WTC11 (cell line): ENCODE measurements at regions not wholly inside any gene's neighbourhood (a gene's known extent, or its start where the extent isn't known, plus 50 kb on each side); places are given as distances from the start of the nearest gene placed in this dataset.

Experiments used
- ATAC-seq: fragments of 200-7000 bp; cut with Tn5 transposase; 2 replicates; pipeline ENCODE4 v1.10.0; 2021; ENCODE audit warnings: mild to moderate bottlenecking, moderate library complexity
- CTCF ChIA-PET: fragments of 300-600 bp; sonication (Branson Sonifier 250); formaldehyde crosslinking; loops from one replicate; lab custom pipeline; 2021; ENCODE audit warnings: antibody characterized with exemption; lab: Charles Lee
- POLR2A ChIA-PET: fragments of 350-600 bp; sonication (Branson Sonifier 250); formaldehyde crosslinking; loops from one replicate; lab custom pipeline; 2021; ENCODE audit warnings: antibody characterized with exemption; lab: Charles Lee
- DNase-seq: peaks from one replicate; pipeline ENCODE4 v3.0.0; 2021; ENCODE audit warnings: low spot score
- H3K27ac Mint-ChIP-seq: 2 replicates; pipeline ENCODE4 v1.8.0; 2021; ENCODE audit warnings: mixed read lengths
- H3K27me3 Mint-ChIP-seq: 2 replicates; pipeline ENCODE4 v1.8.0; 2021; ENCODE audit warnings: low read depth, mild to moderate bottlenecking, moderate library complexity, mixed read lengths
- H3K36me3 Mint-ChIP-seq: 2 replicates; pipeline ENCODE4 v1.8.0; 2021; ENCODE audit warnings: mixed read lengths
- H3K4me1 Mint-ChIP-seq: 2 replicates; pipeline ENCODE4 v1.8.0; 2022; ENCODE audit warnings: mixed read lengths
- H3K4me3 Mint-ChIP-seq: 2 replicates; pipeline ENCODE4 v1.8.0; 2021; ENCODE audit warnings: mild to moderate bottlenecking, moderate library complexity, mixed read lengths
- H3K9me3 Mint-ChIP-seq: 2 replicates; pipeline ENCODE4 v1.8.0; 2021; ENCODE audit warnings: mixed read lengths
- CREB1 ChIP-seq: sonication (generic); formaldehyde crosslinking; IDR thresholded peaks from 2 replicates; pipeline ENCODE4 v1.8.0; 2023; ENCODE audit warnings: mild to moderate bottlenecking, missing genetic modification reagents
- JAZF1 ChIP-seq: fragments of 250-450 bp; sonication (Bioruptor Pico); IDR thresholded peaks from 2 replicates; pipeline ENCODE4 v1.9.0; 2021; ENCODE audit warnings: moderate library complexity, mild to moderate bottlenecking, inconsistent platforms
- MYBL2 ChIP-seq: sonication (generic); formaldehyde crosslinking; IDR thresholded peaks from 2 replicates; pipeline ENCODE4 v1.8.1; 2023; ENCODE audit warnings: mild to moderate bottlenecking, moderate library complexity, missing genetic modification reagents
- PRRX2 ChIP-seq: fragments of 250-450 bp; sonication (Bioruptor Pico); IDR thresholded peaks from 2 replicates; pipeline ENCODE4 v1.8.0; 2021; ENCODE audit warnings: mild to moderate bottlenecking
- RORB ChIP-seq: fragments of 250-450 bp; sonication (Bioruptor Pico); IDR thresholded peaks from 2 replicates; pipeline ENCODE4 v1.9.0; 2021; ENCODE audit warnings: mild to moderate bottlenecking
- SOX15 ChIP-seq: fragments of 250-450 bp; sonication (Bioruptor Pico); IDR thresholded peaks from 2 replicates; pipeline ENCODE4 v1.9.0; 2021; ENCODE audit warnings: mild to moderate bottlenecking
- TEAD4 ChIP-seq: sonication (generic); formaldehyde crosslinking; IDR thresholded peaks from 2 replicates; pipeline ENCODE4 v1.8.0; 2022; ENCODE audit warnings: mild to moderate bottlenecking, missing genetic modification reagents
- TP53 ChIP-seq: sonication (generic); formaldehyde crosslinking; IDR thresholded peaks from 2 replicates; pipeline ENCODE4 v1.8.1; 2023; ENCODE audit warnings: mild to moderate bottlenecking, missing genetic modification reagents
- ZNF219 ChIP-seq: sonication (generic); formaldehyde crosslinking; IDR thresholded peaks from 2 replicates; pipeline ENCODE4 v1.8.0; 2023; ENCODE audit warnings: missing genetic modification reagents, mild to moderate bottlenecking, borderline replicate concordance
- ZNF232 ChIP-seq: sonication (generic); formaldehyde crosslinking; IDR thresholded peaks from 2 replicates; pipeline ENCODE4 v1.8.0; 2022; ENCODE audit warnings: mild to moderate bottlenecking, missing genetic modification reagents
- ZNF317 ChIP-seq: sonication (generic); formaldehyde crosslinking; IDR thresholded peaks from 2 replicates; pipeline ENCODE4 v1.8.1; 2023; ENCODE audit warnings: low read depth, mild to moderate bottlenecking, moderate library complexity, missing genetic modification reagents, borderline replicate concordance
- ZNF396 ChIP-seq: fragments of 250-450 bp; sonication (Bioruptor Pico); IDR thresholded peaks from 2 replicates; pipeline ENCODE4 v1.8.0; 2021; ENCODE audit warnings: mild to moderate bottlenecking, moderate library complexity, borderline replicate concordance
- ZNF671 ChIP-seq: fragments of 250-450 bp; sonication (Bioruptor Pico); IDR thresholded peaks from 2 replicates; pipeline ENCODE4 v1.8.0; 2021; ENCODE audit warnings: mild to moderate bottlenecking
- TF ChIP-seq, protein P1 (sequence below): sonication (generic); formaldehyde crosslinking; IDR thresholded peaks from 2 replicates; pipeline ENCODE4 v1.8.0; 2023; ENCODE audit warnings: missing genetic modification reagents, mild to moderate bottlenecking, borderline replicate concordance
- TF ChIP-seq, protein P2 (sequence below): sonication (generic); formaldehyde crosslinking; IDR thresholded peaks from 2 replicates; pipeline ENCODE4 v1.8.1; 2023; ENCODE audit warnings: mild to moderate bottlenecking, missing genetic modification reagents, borderline replicate concordance
- TF ChIP-seq, protein P3 (sequence below): fragments of 250-450 bp; sonication (Bioruptor Pico); conservative IDR thresholded peaks from 2 replicates; pipeline ENCODE4 v1.9.0; 2021; ENCODE audit warnings: mild to moderate bottlenecking
- TF ChIP-seq, protein P4 (sequence below): sonication (generic); formaldehyde crosslinking; IDR thresholded peaks from 2 replicates; pipeline ENCODE4 v1.8.1; 2023; ENCODE audit warnings: mild to moderate bottlenecking, moderate library complexity, missing genetic modification reagents
- TF ChIP-seq, protein P5 (sequence below): sonication (generic); formaldehyde crosslinking; IDR thresholded peaks from 2 replicates; pipeline ENCODE4 v1.8.1; 2023; ENCODE audit warnings: mild to moderate bottlenecking, missing genetic modification reagents, moderate library complexity
- TF ChIP-seq, protein P6 (sequence below): fragments of 250-450 bp; sonication (Bioruptor Pico); IDR thresholded peaks from 2 replicates; pipeline ENCODE4 v1.9.0; 2021; ENCODE audit warnings: mild to moderate bottlenecking, borderline replicate concordance

DNA sequence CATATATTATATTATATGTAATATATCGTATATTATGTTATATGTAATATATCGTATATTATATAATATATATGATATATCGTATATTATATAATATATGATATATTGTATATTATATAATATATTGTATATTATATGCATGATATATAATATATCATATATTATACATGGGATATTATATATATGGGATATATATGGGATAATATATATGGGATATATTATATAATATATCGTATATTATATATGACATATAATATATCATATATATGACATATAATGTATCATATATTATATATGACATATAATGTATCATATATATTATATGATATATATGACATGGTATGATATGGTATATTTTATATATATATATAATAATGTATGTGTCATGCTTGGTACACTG is 79.5 kb upstream of the CALM2 start (continued):
- TF ChIP-seq, protein P1, sequence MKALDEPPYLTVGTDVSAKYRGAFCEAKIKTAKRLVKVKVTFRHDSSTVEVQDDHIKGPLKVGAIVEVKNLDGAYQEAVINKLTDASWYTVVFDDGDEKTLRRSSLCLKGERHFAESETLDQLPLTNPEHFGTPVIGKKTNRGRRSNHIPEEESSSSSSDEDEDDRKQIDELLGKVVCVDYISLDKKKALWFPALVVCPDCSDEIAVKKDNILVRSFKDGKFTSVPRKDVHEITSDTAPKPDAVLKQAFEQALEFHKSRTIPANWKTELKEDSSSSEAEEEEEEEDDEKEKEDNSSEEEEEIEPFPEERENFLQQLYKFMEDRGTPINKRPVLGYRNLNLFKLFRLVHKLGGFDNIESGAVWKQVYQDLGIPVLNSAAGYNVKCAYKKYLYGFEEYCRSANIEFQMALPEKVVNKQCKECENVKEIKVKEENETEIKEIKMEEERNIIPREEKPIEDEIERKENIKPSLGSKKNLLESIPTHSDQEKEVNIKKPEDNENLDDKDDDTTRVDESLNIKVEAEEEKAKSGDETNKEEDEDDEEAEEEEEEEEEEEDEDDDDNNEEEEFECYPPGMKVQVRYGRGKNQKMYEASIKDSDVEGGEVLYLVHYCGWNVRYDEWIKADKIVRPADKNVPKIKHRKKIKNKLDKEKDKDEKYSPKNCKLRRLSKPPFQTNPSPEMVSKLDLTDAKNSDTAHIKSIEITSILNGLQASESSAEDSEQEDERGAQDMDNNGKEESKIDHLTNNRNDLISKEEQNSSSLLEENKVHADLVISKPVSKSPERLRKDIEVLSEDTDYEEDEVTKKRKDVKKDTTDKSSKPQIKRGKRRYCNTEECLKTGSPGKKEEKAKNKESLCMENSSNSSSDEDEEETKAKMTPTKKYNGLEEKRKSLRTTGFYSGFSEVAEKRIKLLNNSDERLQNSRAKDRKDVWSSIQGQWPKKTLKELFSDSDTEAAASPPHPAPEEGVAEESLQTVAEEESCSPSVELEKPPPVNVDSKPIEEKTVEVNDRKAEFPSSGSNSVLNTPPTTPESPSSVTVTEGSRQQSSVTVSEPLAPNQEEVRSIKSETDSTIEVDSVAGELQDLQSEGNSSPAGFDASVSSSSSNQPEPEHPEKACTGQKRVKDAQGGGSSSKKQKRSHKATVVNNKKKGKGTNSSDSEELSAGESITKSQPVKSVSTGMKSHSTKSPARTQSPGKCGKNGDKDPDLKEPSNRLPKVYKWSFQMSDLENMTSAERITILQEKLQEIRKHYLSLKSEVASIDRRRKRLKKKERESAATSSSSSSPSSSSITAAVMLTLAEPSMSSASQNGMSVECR (CRISPR knock-in tag): no peak
- TF ChIP-seq PRRX2 (no peak), TP53 (CRISPR knock-in tag) (no peak), SOX15 (CRISPR knock-in tag) (no peak), JAZF1 (CRISPR knock-in tag) (no peak), TEAD4 (CRISPR knock-in tag) (no peak), ZNF219 (CRISPR knock-in tag) (no peak), ZNF232 (CRISPR knock-in tag) (no peak)
- TF ChIP-seq, protein P2, sequence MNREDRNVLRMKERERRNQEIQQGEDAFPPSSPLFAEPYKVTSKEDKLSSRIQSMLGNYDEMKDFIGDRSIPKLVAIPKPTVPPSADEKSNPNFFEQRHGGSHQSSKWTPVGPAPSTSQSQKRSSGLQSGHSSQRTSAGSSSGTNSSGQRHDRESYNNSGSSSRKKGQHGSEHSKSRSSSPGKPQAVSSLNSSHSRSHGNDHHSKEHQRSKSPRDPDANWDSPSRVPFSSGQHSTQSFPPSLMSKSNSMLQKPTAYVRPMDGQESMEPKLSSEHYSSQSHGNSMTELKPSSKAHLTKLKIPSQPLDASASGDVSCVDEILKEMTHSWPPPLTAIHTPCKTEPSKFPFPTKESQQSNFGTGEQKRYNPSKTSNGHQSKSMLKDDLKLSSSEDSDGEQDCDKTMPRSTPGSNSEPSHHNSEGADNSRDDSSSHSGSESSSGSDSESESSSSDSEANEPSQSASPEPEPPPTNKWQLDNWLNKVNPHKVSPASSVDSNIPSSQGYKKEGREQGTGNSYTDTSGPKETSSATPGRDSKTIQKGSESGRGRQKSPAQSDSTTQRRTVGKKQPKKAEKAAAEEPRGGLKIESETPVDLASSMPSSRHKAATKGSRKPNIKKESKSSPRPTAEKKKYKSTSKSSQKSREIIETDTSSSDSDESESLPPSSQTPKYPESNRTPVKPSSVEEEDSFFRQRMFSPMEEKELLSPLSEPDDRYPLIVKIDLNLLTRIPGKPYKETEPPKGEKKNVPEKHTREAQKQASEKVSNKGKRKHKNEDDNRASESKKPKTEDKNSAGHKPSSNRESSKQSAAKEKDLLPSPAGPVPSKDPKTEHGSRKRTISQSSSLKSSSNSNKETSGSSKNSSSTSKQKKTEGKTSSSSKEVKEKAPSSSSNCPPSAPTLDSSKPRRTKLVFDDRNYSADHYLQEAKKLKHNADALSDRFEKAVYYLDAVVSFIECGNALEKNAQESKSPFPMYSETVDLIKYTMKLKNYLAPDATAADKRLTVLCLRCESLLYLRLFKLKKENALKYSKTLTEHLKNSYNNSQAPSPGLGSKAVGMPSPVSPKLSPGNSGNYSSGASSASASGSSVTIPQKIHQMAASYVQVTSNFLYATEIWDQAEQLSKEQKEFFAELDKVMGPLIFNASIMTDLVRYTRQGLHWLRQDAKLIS (CRISPR knock-in tag): no peak
- TF ChIP-seq, protein P3, sequence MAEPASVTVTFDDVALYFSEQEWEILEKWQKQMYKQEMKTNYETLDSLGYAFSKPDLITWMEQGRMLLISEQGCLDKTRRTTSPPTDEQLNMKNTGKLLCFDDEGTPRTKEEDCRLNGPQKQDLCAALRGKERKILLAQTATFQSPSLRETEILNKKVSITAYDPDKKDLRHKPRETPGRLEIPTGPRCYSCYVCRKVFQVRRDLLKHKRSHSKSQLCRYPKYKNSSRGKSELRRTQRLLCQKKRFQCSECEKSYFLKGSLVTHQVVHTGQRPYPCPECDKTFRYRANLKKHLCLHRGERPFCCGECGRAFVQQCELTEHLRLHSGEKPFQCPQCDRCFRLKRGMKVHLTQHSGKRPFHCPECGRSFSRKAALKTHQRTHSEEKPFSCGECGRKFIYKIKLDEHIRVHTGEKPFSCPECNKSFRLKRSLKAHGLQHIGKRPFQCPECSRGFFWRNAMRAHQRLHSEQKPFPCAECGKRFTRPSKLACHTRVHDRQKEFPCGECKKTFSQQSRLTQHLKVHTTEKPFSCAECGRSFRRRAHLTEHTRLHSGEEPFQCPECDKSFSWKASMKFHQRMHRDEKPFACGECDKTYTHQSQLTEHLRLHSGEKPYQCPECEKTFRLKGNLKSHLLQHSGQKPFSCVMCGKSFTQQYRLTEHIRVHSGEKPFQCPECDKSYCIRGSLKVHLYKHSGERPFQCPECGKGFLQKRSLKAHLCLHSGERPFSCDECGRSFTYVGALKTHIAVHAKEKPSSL: no peak

DNA sequence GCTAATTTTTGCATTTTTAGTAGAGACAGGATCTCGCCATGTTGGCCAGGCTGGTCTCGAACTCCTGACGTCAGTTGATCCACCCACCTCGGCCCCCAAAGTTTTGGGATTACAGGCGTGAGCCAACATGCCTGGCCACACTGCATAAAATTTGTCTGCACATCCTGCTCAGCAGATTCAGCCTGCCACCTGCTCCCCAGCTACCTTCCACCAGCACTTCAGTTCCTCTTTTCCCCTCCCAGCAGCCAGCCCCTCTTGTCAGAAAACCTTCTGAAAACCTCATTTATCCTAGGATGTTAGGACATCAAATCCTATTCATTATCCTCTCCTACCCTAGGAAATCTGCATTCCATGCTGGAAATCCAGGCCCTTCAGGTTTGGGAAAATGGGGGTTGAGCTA is 78.2 kb upstream of the CALM2 start:
- H3K27ac Mint-ChIP-seq: 0 out of 2 replicates have a peak overlapping the region, but pooled peaks have one; percentile 7
- TF ChIP-seq, protein P4, sequence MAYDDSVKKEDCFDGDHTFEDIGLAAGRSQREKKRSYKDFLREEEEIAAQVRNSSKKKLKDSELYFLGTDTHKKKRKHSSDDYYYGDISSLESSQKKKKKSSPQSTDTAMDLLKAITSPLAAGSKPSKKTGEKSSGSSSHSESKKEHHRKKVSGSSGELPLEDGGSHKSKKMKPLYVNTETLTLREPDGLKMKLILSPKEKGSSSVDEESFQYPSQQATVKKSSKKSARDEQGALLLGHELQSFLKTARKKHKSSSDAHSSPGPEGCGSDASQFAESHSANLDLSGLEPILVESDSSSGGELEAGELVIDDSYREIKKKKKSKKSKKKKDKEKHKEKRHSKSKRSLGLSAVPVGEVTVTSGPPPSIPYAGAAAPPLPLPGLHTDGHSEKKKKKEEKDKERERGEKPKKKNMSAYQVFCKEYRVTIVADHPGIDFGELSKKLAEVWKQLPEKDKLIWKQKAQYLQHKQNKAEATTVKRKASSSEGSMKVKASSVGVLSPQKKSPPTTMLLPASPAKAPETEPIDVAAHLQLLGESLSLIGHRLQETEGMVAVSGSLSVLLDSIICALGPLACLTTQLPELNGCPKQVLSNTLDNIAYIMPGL (CRISPR knock-in tag): no peak
- TF ChIP-seq MYBL2 (CRISPR knock-in tag) (no peak), ZNF219 (CRISPR knock-in tag) (no peak), TP53 (CRISPR knock-in tag) (no peak), ZNF396 (CRISPR knock-in tag) (no peak), CREB1 (CRISPR knock-in tag) (no peak), PRRX2 (no peak), ZNF671 (no peak), ZNF317 (CRISPR knock-in tag) (no peak), JAZF1 (CRISPR knock-in tag) (no peak), RORB (CRISPR knock-in tag) (no peak)
- TF ChIP-seq, protein P5, sequence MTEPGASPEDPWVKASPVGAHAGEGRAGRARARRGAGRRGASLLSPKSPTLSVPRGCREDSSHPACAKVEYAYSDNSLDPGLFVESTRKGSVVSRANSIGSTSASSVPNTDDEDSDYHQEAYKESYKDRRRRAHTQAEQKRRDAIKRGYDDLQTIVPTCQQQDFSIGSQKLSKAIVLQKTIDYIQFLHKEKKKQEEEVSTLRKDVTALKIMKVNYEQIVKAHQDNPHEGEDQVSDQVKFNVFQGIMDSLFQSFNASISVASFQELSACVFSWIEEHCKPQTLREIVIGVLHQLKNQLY (CRISPR knock-in tag): no peak
- TF ChIP-seq, protein P6, sequence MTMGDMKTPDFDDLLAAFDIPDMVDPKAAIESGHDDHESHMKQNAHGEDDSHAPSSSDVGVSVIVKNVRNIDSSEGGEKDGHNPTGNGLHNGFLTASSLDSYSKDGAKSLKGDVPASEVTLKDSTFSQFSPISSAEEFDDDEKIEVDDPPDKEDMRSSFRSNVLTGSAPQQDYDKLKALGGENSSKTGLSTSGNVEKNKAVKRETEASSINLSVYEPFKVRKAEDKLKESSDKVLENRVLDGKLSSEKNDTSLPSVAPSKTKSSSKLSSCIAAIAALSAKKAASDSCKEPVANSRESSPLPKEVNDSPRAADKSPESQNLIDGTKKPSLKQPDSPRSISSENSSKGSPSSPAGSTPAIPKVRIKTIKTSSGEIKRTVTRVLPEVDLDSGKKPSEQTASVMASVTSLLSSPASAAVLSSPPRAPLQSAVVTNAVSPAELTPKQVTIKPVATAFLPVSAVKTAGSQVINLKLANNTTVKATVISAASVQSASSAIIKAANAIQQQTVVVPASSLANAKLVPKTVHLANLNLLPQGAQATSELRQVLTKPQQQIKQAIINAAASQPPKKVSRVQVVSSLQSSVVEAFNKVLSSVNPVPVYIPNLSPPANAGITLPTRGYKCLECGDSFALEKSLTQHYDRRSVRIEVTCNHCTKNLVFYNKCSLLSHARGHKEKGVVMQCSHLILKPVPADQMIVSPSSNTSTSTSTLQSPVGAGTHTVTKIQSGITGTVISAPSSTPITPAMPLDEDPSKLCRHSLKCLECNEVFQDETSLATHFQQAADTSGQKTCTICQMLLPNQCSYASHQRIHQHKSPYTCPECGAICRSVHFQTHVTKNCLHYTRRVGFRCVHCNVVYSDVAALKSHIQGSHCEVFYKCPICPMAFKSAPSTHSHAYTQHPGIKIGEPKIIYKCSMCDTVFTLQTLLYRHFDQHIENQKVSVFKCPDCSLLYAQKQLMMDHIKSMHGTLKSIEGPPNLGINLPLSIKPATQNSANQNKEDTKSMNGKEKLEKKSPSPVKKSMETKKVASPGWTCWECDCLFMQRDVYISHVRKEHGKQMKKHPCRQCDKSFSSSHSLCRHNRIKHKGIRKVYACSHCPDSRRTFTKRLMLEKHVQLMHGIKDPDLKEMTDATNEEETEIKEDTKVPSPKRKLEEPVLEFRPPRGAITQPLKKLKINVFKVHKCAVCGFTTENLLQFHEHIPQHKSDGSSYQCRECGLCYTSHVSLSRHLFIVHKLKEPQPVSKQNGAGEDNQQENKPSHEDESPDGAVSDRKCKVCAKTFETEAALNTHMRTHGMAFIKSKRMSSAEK (CRISPR knock-in tag): no peak
- POLR2A ChIA-PET: interaction anchor here (0.6 kb wide), 1 partner anchor 127 kb away, joined by 6 read pairs; no protein-coding TSS in a partner anchor
- H3K4me3 Mint-ChIP-seq: no peak overlapping the region
- H3K27me3 Mint-ChIP-seq: no peaks in the 10 kb centered on the region
- no peaks in the 10 kb centered on the region for H3K9me3 Mint-ChIP-seq
- ATAC-seq (no peak), DNase-seq (no peak)
- CTCF ChIA-PET: interaction anchor here (0.6 to 1.5 kb wide), 5 partner anchors 10 to 601 kb away, joined by 3 to 13 read pairs (median 5); no protein-coding TSS in a partner anchor
- no peaks in the 10 kb centered on the region for H3K36me3 Mint-ChIP-seq
- H3K4me1 Mint-ChIP-seq: peaks cover 15% of the 10 kb centered on the region
